Panc1 (cell line): ENCODE measurements at regions not wholly inside any gene's neighbourhood (a gene's known extent, or its start where the extent isn't known, plus 50 kb on each side); places are given as distances from the start of the nearest gene placed in this dataset.
"Not testable (repeated sequence)": the region's sequence is repeated elsewhere in the genome, so short reads cannot be mapped to it uniquely, and the experiment has no call there.

Experiments used
- ATAC-seq: fragments of 200-7000 bp; cut with Tn5 transposase; 2 replicates; pipeline ENCODE4 v1.9.1; 2020; ENCODE audit warnings: mild to moderate bottlenecking, moderate library complexity
- BruUV-seq: library from RNA; stranded (reverse); fragments of 400-500 nt; replicated peaks from 2 replicates; lab custom pipeline; 2021; lab: Mats Ljungman, UMichigan
- CTCF ChIA-PET: fragments of 300-600 bp; sonication (Branson Sonifier 250); formaldehyde crosslinking; loops from one replicate; lab custom pipeline; 2022; ENCODE audit warnings: antibody characterized with exemption; lab: Charles Lee
- POLR2A ChIA-PET: fragments of 300-600 bp; sonication (Branson Sonifier 250); formaldehyde crosslinking; loops from one replicate; lab custom pipeline; 2022; ENCODE audit warnings: antibody characterized with exemption; lab: Charles Lee
- DNase-seq: peaks from one replicate; pipeline ENCODE4 v3.0.0-alpha.2; 2010; ENCODE audit warnings: low read depth, low spot score
- H3K27ac ChIP-seq: 2 replicates; pipeline ENCODE4 v1.5.1; 2011; ENCODE audit warnings: mild to moderate bottlenecking, low read length, inconsistent platforms
- H3K27me3 ChIP-seq: fragments of 200-500 bp; sonication (Bioruptor generic); 2 replicates; pipeline ENCODE4 v1.6.0; 2014; ENCODE audit warnings: low read length, inconsistent platforms; ENCODE audit not compliant: control insufficient read depth, insufficient read depth
- H3K36me3 ChIP-seq: fragments of 200-500 bp; sonication (Bioruptor generic); 2 replicates; pipeline ENCODE4 v1.5.1; 2014; ENCODE audit warnings: inconsistent platforms, mild to moderate bottlenecking, low read length, moderate library complexity; ENCODE audit not compliant: control insufficient read depth, insufficient read depth
- H3K4me1 ChIP-seq: 2 replicates; pipeline ENCODE4 v1.5.1; 2011; ENCODE audit warnings: inconsistent platforms, mild to moderate bottlenecking, low read length, moderate library complexity; ENCODE audit not compliant: control insufficient read depth, insufficient read depth
- H3K4me3 ChIP-seq, 2 experiments: 2 replicates each; pipeline ENCODE4 v1.5.1; 2011 to 2012; ENCODE audit warnings: low read depth in 2 of 2, low read length in 2 of 2, mild to moderate bottlenecking in 2 of 2, inconsistent platforms in 1 of 2, moderate library complexity in 1 of 2
- H3K9me3 ChIP-seq: fragments of 200-500 bp; sonication (Bioruptor generic); 2 replicates; pipeline ENCODE4 v1.5.1; 2014; ENCODE audit warnings: low read depth, mild to moderate bottlenecking, inconsistent platforms, low read length, moderate library complexity; ENCODE audit not compliant: control insufficient read depth, insufficient read depth
- CTCF ChIP-seq: fragments of 450-650 bp; IDR thresholded peaks from 2 replicates; pipeline ENCODE4 v1.5.1; 2017; ENCODE audit warnings: mild to moderate bottlenecking
- POLR2AphosphoS5 ChIP-seq: IDR thresholded peaks from 2 replicates; pipeline ENCODE4 v1.6.1; 2012; ENCODE audit warnings: mild to moderate bottlenecking, low read depth, low read length, moderate library complexity
- REST ChIP-seq, 2 experiments: IDR thresholded peaks; 2 replicates each; pipeline ENCODE4 v1.6.1; 2011 to 2012; ENCODE audit warnings: low read depth in 2 of 2, control low read depth in 1 of 2, low read length in 1 of 2, mild to moderate bottlenecking in 1 of 2, moderate library complexity in 1 of 2; ENCODE audit not compliant: insufficient read depth in 1 of 2
- SIN3A ChIP-seq: IDR thresholded peaks from 2 replicates; pipeline ENCODE4 v1.6.1; 2012; ENCODE audit warnings: low read depth, mild to moderate bottlenecking, low read length, moderate library complexity, borderline replicate concordance; ENCODE audit not compliant: insufficient read depth
- TCF7L2 ChIP-seq: IDR thresholded peaks from 2 replicates; pipeline ENCODE4 v1.6.1; 2011; ENCODE audit warnings: mild to moderate bottlenecking, low read depth, low read length, inconsistent platforms
- in situ Hi-C: cut with HindIII; loops from 2 replicates; pipeline ENCODE4 v1.10.0; 2016; ENCODE audit warnings: low sequenced_read_pairs, low pct_unique_long_range_greater_than_20kb
- intact Hi-C: fragments of 100-400 bp; cut with micrococcal nuclease; formaldehyde crosslinking; loops from one replicate; pipeline ENCODE4 v1.10.0; 2022; ENCODE audit not compliant: unreplicated experiment

GRCh38 chr5:158451203-158451992 is 592.5 kb upstream of the CLINT1 start:
- POLR2A ChIA-PET, result no interaction called here
- Histone ChIP-seq H3K4me1 (no peaks in the 10 kb centered on the region), H3K9me3 (no peaks in the 10 kb centered on the region), H3K27ac (no peak overlapping the region), H3K27me3 (no peaks in the 10 kb centered on the region), H3K4me3 (no peak overlapping the region), H3K36me3 (no peaks in the 10 kb centered on the region)
- in situ Hi-C loops, result no loop called here
- CTCF ChIA-PET, result no interaction called here
- intact Hi-C loops, result no loop called here
- no peak for TF ChIP-seq TCF7L2
- no peak for ATAC-seq
- BruUV-seq, result no TSS peak
- no peak for DNase-seq

GRCh38 chr5:158450751-158451171 is 591.8 kb upstream of the CLINT1 start:
- intact Hi-C loops, result no loop called here
- BruUV-seq, result no TSS peak

GRCh38 chr5:158446761-158447160 is 587.8 kb upstream of the CLINT1 start:
- POLR2A ChIA-PET, BruUV-seq, H3K9me3 ChIP-seq, CTCF ChIA-PET, H3K27ac ChIP-seq, intact Hi-C loops, ATAC-seq, H3K4me3 ChIP-seq, H3K4me1 ChIP-seq, DNase-seq, in situ Hi-C loops, H3K36me3 ChIP-seq, H3K27me3 ChIP-seq: not testable (repeated sequence)

More at GRCh38 chr5:158450751-158451171, 591.8 kb upstream of the CLINT1 start:
- DNase-seq (no peak), ATAC-seq (no peak)
- Histone ChIP-seq H3K36me3 (no peaks in the 10 kb centered on the region), H3K9me3 (no peaks in the 10 kb centered on the region), H3K27me3 (no peaks in the 10 kb centered on the region), H3K4me3 (no peak overlapping the region), H3K27ac (no peak overlapping the region), H3K4me1 (no peaks in the 10 kb centered on the region)
- ChIA-PET CTCF (no interaction called here), POLR2A (no interaction called here)
- in situ Hi-C loops, result no loop called here
- TF ChIP-seq TCF7L2 (no peak), REST (IDR thresholded peaks at IDR 0.05; ENCODE audit: insufficient read depth in 1 of 2, low read depth in 2 of 2, low read length in 1 of 2) (no peak), CTCF (no peak), SIN3A (no peak), POLR2AphosphoS5 (no peak)

GRCh38 chr5:158439204-158439603 is 580.3 kb upstream of the CLINT1 start:
- H3K9me3 ChIP-seq, CTCF ChIA-PET, H3K27ac ChIP-seq, POLR2A ChIA-PET, H3K4me1 ChIP-seq, in situ Hi-C loops, BruUV-seq, ATAC-seq, intact Hi-C loops, H3K4me3 ChIP-seq, H3K27me3 ChIP-seq, H3K36me3 ChIP-seq, DNase-seq: not testable (repeated sequence)
